GM23338 (cell line): ENCODE measurements at regions not wholly inside any gene's neighbourhood (a gene's known extent, or its start where the extent isn't known, plus 50 kb on each side); places are given as distances from the start of the nearest gene placed in this dataset.

ENCODE experiments used
- ATAC-seq: fragments of 200-7000 bp; cut with Tn5 transposase; 3 replicates; pipeline ENCODE4 v1.9.1; 2020
- DNase-seq: peaks from one replicate; pipeline ENCODE4 v3.0.0-alpha.2; 2015; ENCODE audit warnings: low spot score
- H2AFZ ChIP-seq: fragments of 200-600 bp; sonication (generic); 2 replicates; pipeline ENCODE4 v1.8.0; 2016; ENCODE audit warnings: antibody characterized with exemption, mild to moderate bottlenecking, moderate library complexity
- H3F3A ChIP-seq: fragments of 200-600 bp; sonication (generic); replicated peaks from 2 replicates; pipeline ENCODE4 v1.8.0; 2017; ENCODE audit warnings: antibody characterized with exemption, mixed run types, low read depth
- H3K27ac ChIP-seq: fragments of 200-600 bp; sonication (generic); 2 replicates; pipeline ENCODE4 v1.6.1; 2016; ENCODE audit warnings: low read depth
- H3K27me3 ChIP-seq: fragments of 200-600 bp; sonication (generic); 2 replicates; pipeline ENCODE4 v1.8.0; 2016; ENCODE audit warnings: mild to moderate bottlenecking, mixed run types, moderate library complexity; ENCODE audit not compliant: insufficient read depth
- H3K36me3 ChIP-seq: fragments of 200-600 bp; sonication (generic); 2 replicates; pipeline ENCODE4 v1.8.0; 2016; ENCODE audit warnings: mild to moderate bottlenecking; ENCODE audit not compliant: insufficient read depth
- H3K4me1 ChIP-seq: fragments of 200-600 bp; sonication (generic); 2 replicates; pipeline ENCODE4 v1.8.0; 2016; ENCODE audit warnings: mild to moderate bottlenecking, moderate library complexity; ENCODE audit not compliant: insufficient read depth
- H3K4me2 ChIP-seq: fragments of 200-600 bp; sonication (generic); 2 replicates; pipeline ENCODE4 v1.7.1; 2017; ENCODE audit warnings: mixed run types
- H3K4me3 ChIP-seq: fragments of 200-600 bp; sonication (generic); 2 replicates; pipeline ENCODE4 v1.6.1; 2016; ENCODE audit warnings: mixed run types
- H3K79me2 ChIP-seq: fragments of 200-600 bp; sonication (generic); replicated peaks from 2 replicates; pipeline ENCODE4 v1.8.0; 2017; ENCODE audit warnings: mild to moderate bottlenecking; ENCODE audit not compliant: insufficient read depth
- H3K9me2 ChIP-seq: fragments of 200-600 bp; sonication (generic); 2 replicates; pipeline ENCODE4 v1.8.0; 2017; ENCODE audit not compliant: insufficient read depth
- H4K20me1 ChIP-seq: fragments of 200-600 bp; sonication (generic); replicated peaks from 2 replicates; pipeline ENCODE4 v1.8.0; 2017; ENCODE audit warnings: mild to moderate bottlenecking; ENCODE audit not compliant: insufficient read depth
- H3K27ac Mint-ChIP-seq: 2 replicates; pipeline ENCODE4 v1.8.0; 2020; ENCODE audit warnings: inconsistent platforms, mild to moderate bottlenecking, moderate library complexity, mixed read lengths
- H3K27me3 Mint-ChIP-seq: 3 replicates; pipeline ENCODE4 v1.8.0; 2022; ENCODE audit warnings: low read depth, mild to moderate bottlenecking, moderate library complexity, mixed read lengths, inconsistent platforms; ENCODE audit not compliant: insufficient read depth, poor library complexity
- H3K36me3 Mint-ChIP-seq: 3 replicates; pipeline ENCODE4 v1.8.0; 2021; ENCODE audit warnings: low read depth, mild to moderate bottlenecking, inconsistent platforms, moderate library complexity, mixed read lengths
- H3K4me1 Mint-ChIP-seq: 3 replicates; pipeline ENCODE4 v1.8.0; 2020; ENCODE audit warnings: mild to moderate bottlenecking, inconsistent platforms, mixed read lengths
- H3K4me3 Mint-ChIP-seq: 3 replicates; pipeline ENCODE4 v1.8.0; 2021; ENCODE audit warnings: moderate library complexity, mild to moderate bottlenecking, inconsistent platforms, mixed read lengths
- H3K9me3 Mint-ChIP-seq: 3 replicates; pipeline ENCODE4 v1.8.0; 2020; ENCODE audit warnings: moderate library complexity, mild to moderate bottlenecking, inconsistent platforms, mixed read lengths
- CREB1 ChIP-seq: fragments of 250-450 bp; sonication (Bioruptor Pico); IDR thresholded peaks from 2 replicates; pipeline ENCODE4 v1.5.0; 2020; ENCODE audit warnings: low read depth, mild to moderate bottlenecking, moderate library complexity
- EZH2phosphoT487 ChIP-seq: fragments of 200-600 bp; sonication (generic); IDR thresholded peaks from one replicate; pipeline ENCODE4 v1.8.1; 2018; ENCODE audit warnings: antibody characterized with exemption; ENCODE audit not compliant: unreplicated experiment
- JUNB ChIP-seq: IDR thresholded peaks from one replicate; pipeline ENCODE4 v1.6.1; 2016; ENCODE audit warnings: antibody characterized with exemption; ENCODE audit not compliant: unreplicated experiment
- NANOG ChIP-seq: IDR thresholded peaks from 2 replicates; pipeline ENCODE4 v1.6.1; 2016; ENCODE audit warnings: antibody characterized with exemption, borderline replicate concordance
- ZNF114 ChIP-seq: fragments of 250-450 bp; sonication (Bioruptor Pico); IDR thresholded peaks from 2 replicates; pipeline ENCODE4 v1.5.0; 2020; ENCODE audit warnings: mild to moderate bottlenecking, moderate library complexity
- TF ChIP-seq, protein P1 (sequence below): IDR thresholded peaks from 2 replicates; pipeline ENCODE4 v1.6.1; 2016; ENCODE audit warnings: antibody characterized with exemption
- TF ChIP-seq, protein P2 (sequence below): IDR thresholded peaks from one replicate; pipeline ENCODE4 v1.6.1; 2018; ENCODE audit warnings: antibody characterized with exemption; ENCODE audit not compliant: unreplicated experiment
- TF ChIP-seq, protein P3 (sequence below): fragments of 250-450 bp; sonication (Bioruptor Pico); IDR thresholded peaks from 2 replicates; pipeline ENCODE4 v1.5.0; 2020; ENCODE audit warnings: mild to moderate bottlenecking, moderate library complexity
- TF ChIP-seq, protein P4 (sequence below), 2 experiments: fragments of 200-600 bp in 1 of 2; sonication (generic) in 1 of 2; conservative IDR thresholded peaks; 2 replicates each; pipeline versions ENCODE4 v1.5.1 to v1.6.1; 2016 to 2017; ENCODE audit warnings: antibody characterized with exemption in 2 of 2, low read depth in 2 of 2, mild to moderate bottlenecking in 2 of 2, moderate library complexity in 1 of 2

DNA sequence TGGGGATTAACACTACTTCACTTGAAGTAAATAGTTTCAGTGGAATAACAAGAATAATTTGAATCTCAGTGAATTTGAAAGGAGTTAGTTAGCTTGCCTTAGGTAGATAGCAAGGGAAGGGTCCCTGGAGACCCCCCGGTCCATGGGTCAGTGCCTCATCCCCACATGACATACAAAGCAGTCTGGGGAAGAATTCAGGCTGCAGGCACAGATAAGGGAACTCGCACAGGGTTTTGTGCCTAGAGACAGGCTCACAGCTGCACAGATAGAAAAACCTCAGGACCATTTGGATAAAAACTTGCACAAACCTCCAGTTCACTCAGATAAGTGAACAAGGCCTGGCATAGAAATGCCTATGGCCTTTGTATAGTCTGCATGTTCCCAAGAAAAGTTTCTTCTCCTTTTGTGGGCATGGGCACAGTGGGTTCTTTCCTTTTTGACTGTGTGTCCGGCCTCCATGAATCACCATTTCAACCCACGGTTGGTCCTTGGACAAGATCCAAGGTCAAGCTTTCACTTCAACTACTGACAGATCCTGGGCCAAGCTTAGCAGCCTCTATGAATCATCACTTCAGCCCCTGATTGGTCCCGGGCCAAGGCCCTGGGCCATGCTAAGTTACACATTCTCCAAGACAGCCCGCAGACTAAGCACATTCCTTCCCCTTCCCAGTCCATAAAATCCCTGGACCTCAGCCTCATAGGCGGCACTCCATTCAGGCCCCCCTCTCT, 108.3 kb upstream of the KLHL4 start:
- peaks cover 6% of the 10 kb centered on the region; the same call in 1 of the 3 replicates for H3K9me3 Mint-ChIP-seq
- Histone ChIP-seq H4K20me1 (no peaks in the 10 kb centered on the region), H2AFZ (no peak overlapping the region), H3K27me3 (no peaks in the 10 kb centered on the region), H3K9me2 (no peaks in the 10 kb centered on the region), H3K4me1 (no peaks in the 10 kb centered on the region), H3K27ac (no peak overlapping the region), H3K36me3 (no peaks in the 10 kb centered on the region), H3K4me3 (no peak overlapping the region), H3K79me2 (no peaks in the 10 kb centered on the region), H3F3A (no peaks in the 10 kb centered on the region), H3K4me2 (no peak overlapping the region)
- TF ChIP-seq ZNF114 (CRISPR knock-in tag), result no peak
- H3K27me3 Mint-ChIP-seq, result no peaks in the 10 kb centered on the region
- H3K4me1 Mint-ChIP-seq, result no peaks in the 10 kb centered on the region
- H3K4me3 Mint-ChIP-seq, result no peak overlapping the region
- ATAC-seq, result no peak
- no peak for DNase-seq
- no peak overlapping the region for H3K27ac Mint-ChIP-seq
- peaks cover 3% of the 10 kb centered on the region; the same call in 1 of the 3 replicates for H3K36me3 Mint-ChIP-seq

DNA sequence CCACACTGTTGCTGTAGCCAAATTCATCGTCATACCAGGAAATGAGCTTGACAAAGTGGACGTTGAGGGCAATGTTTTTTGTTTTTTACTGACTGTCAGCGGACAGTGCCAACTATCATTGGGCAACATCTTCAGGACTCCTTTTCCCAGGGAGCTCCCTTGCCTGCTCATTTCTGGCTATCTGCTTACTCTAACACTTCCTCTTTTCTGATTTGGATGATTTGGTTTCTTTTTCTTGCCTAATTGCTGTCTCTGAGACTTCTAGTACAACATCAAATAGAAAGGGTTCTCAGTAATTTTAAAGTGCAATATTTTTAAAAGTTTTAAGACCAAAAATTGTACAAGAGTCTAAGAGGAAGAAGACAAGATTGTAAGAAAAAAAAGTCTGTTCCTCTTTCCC, 92.0 kb upstream of the KLHL4 start:
- no peaks in the 10 kb centered on the region for H3K9me3 Mint-ChIP-seq
- TF ChIP-seq EZH2phosphoT487, result no peak
- TF ChIP-seq, protein P1, sequence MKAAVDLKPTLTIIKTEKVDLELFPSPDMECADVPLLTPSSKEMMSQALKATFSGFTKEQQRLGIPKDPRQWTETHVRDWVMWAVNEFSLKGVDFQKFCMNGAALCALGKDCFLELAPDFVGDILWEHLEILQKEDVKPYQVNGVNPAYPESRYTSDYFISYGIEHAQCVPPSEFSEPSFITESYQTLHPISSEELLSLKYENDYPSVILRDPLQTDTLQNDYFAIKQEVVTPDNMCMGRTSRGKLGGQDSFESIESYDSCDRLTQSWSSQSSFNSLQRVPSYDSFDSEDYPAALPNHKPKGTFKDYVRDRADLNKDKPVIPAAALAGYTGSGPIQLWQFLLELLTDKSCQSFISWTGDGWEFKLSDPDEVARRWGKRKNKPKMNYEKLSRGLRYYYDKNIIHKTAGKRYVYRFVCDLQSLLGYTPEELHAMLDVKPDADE, result no peak
- TF ChIP-seq CREB1 (CRISPR knock-in tag), result no peak
- TF ChIP-seq, protein P2, sequence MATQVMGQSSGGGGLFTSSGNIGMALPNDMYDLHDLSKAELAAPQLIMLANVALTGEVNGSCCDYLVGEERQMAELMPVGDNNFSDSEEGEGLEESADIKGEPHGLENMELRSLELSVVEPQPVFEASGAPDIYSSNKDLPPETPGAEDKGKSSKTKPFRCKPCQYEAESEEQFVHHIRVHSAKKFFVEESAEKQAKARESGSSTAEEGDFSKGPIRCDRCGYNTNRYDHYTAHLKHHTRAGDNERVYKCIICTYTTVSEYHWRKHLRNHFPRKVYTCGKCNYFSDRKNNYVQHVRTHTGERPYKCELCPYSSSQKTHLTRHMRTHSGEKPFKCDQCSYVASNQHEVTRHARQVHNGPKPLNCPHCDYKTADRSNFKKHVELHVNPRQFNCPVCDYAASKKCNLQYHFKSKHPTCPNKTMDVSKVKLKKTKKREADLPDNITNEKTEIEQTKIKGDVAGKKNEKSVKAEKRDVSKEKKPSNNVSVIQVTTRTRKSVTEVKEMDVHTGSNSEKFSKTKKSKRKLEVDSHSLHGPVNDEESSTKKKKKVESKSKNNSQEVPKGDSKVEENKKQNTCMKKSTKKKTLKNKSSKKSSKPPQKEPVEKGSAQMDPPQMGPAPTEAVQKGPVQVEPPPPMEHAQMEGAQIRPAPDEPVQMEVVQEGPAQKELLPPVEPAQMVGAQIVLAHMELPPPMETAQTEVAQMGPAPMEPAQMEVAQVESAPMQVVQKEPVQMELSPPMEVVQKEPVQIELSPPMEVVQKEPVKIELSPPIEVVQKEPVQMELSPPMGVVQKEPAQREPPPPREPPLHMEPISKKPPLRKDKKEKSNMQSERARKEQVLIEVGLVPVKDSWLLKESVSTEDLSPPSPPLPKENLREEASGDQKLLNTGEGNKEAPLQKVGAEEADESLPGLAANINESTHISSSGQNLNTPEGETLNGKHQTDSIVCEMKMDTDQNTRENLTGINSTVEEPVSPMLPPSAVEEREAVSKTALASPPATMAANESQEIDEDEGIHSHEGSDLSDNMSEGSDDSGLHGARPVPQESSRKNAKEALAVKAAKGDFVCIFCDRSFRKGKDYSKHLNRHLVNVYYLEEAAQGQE, result no peak
- TF ChIP-seq JUNB, result no peak
- TF ChIP-seq, protein P3, sequence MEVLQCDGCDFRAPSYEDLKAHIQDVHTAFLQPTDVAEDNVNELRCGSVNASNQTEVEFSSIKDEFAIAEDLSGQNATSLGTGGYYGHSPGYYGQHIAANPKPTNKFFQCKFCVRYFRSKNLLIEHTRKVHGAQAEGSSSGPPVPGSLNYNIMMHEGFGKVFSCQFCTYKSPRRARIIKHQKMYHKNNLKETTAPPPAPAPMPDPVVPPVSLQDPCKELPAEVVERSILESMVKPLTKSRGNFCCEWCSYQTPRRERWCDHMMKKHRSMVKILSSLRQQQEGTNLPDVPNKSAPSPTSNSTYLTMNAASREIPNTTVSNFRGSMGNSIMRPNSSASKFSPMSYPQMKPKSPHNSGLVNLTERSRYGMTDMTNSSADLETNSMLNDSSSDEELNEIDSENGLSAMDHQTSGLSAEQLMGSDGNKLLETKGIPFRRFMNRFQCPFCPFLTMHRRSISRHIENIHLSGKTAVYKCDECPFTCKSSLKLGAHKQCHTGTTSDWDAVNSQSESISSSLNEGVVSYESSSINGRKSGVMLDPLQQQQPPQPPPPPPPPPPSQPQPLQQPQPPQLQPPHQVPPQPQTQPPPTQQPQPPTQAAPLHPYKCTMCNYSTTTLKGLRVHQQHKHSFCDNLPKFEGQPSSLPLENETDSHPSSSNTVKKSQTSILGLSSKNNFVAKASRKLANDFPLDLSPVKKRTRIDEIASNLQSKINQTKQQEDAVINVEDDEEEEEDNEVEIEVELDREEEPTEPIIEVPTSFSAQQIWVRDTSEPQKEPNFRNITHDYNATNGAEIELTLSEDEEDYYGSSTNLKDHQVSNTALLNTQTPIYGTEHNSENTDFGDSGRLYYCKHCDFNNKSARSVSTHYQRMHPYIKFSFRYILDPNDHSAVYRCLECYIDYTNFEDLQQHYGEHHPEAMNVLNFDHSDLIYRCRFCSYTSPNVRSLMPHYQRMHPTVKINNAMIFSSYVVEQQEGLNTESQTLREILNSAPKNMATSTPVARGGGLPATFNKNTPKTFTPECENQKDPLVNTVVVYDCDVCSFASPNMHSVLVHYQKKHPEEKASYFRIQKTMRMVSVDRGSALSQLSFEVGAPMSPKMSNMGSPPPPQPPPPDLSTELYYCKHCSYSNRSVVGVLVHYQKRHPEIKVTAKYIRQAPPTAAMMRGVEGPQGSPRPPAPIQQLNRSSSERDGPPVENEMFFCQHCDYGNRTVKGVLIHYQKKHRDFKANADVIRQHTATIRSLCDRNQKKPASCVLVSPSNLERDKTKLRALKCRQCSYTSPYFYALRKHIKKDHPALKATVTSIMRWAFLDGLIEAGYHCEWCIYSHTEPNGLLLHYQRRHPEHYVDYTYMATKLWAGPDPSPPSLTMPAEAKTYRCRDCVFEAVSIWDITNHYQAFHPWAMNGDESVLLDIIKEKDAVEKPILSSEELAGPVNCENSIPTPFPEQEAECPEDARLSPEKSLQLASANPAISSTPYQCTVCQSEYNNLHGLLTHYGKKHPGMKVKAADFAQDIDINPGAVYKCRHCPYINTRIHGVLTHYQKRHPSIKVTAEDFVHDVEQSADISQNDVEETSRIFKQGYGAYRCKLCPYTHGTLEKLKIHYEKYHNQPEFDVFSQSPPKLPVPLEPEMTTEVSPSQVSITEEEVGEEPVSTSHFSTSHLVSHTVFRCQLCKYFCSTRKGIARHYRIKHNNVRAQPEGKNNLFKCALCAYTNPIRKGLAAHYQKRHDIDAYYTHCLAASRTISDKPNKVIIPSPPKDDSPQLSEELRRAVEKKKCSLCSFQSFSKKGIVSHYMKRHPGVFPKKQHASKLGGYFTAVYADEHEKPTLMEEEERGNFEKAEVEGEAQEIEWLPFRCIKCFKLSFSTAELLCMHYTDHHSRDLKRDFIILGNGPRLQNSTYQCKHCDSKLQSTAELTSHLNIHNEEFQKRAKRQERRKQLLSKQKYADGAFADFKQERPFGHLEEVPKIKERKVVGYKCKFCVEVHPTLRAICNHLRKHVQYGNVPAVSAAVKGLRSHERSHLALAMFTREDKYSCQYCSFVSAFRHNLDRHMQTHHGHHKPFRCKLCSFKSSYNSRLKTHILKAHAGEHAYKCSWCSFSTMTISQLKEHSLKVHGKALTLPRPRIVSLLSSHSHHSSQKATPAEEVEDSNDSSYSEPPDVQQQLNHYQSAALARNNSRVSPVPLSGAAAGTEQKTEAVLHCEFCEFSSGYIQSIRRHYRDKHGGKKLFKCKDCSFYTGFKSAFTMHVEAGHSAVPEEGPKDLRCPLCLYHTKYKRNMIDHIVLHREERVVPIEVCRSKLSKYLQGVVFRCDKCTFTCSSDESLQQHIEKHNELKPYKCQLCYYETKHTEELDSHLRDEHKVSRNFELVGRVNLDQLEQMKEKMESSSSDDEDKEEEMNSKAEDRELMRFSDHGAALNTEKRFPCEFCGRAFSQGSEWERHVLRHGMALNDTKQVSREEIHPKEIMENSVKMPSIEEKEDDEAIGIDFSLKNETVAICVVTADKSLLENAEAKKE (CRISPR knock-in tag), result no peak
- TF ChIP-seq, protein P4, sequence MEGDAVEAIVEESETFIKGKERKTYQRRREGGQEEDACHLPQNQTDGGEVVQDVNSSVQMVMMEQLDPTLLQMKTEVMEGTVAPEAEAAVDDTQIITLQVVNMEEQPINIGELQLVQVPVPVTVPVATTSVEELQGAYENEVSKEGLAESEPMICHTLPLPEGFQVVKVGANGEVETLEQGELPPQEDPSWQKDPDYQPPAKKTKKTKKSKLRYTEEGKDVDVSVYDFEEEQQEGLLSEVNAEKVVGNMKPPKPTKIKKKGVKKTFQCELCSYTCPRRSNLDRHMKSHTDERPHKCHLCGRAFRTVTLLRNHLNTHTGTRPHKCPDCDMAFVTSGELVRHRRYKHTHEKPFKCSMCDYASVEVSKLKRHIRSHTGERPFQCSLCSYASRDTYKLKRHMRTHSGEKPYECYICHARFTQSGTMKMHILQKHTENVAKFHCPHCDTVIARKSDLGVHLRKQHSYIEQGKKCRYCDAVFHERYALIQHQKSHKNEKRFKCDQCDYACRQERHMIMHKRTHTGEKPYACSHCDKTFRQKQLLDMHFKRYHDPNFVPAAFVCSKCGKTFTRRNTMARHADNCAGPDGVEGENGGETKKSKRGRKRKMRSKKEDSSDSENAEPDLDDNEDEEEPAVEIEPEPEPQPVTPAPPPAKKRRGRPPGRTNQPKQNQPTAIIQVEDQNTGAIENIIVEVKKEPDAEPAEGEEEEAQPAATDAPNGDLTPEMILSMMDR (conservative IDR thresholded peaks at IDR 0.05; ENCODE audit: low read depth in 2 of 2), result no peak
- TF ChIP-seq NANOG, result no peak

More for the DNA sequence above, 92.0 kb upstream of the KLHL4 start:
- Mint-ChIP-seq H3K27me3 (no peaks in the 10 kb centered on the region), H3K4me3 (no peak overlapping the region), H3K4me1 (no peaks in the 10 kb centered on the region), H3K27ac (no peak overlapping the region), H3K36me3 (no peaks in the 10 kb centered on the region; the same call in 2 of the 3 replicates)
- Histone ChIP-seq H3K4me3 (no peak overlapping the region), H3K4me2 (no peak overlapping the region), H3K27ac (no peak overlapping the region), H4K20me1 (no peaks in the 10 kb centered on the region), H3K9me2 (no peaks in the 10 kb centered on the region), H3K79me2 (no peaks in the 10 kb centered on the region), H3F3A (no peaks in the 10 kb centered on the region), H3K27me3 (no peaks in the 10 kb centered on the region), H3K4me1 (no peaks in the 10 kb centered on the region), H2AFZ (no peak overlapping the region), H3K36me3 (no peaks in the 10 kb centered on the region)
- no peak for DNase-seq
- ATAC-seq, result no peak
